Stimulated activated effector memory CD8-positive, alpha-beta T cell treated with anti-CD3 and anti-CD28 coated beads, Interleukin-12 subunit alpha, Interleukin-12 subunit beta, amount 100 ng/mL, for 72 hours (primary cell): ENCODE measurements at regions not wholly inside any gene's neighbourhood (a gene's known extent, or its start where the extent isn't known, plus 50 kb on each side); places are given as distances from the start of the nearest gene placed in this dataset.

Experiments used
- ATAC-seq: fragments of 150-1000 bp; cut with Tn5 transposase; 2 replicates; pipeline ENCODE4 v1.10.0; 2021
- DNase-seq, 2 donors: peaks; one replicate each; pipeline ENCODE4 v3.0.0; 2021 to 2022; ENCODE audit warnings: low spot score in 2 of 2
- H3K27ac Mint-ChIP-seq: one replicate; pipeline ENCODE4 v1.8.0; 2022; ENCODE audit warnings: mild to moderate bottlenecking, mixed read lengths
- H3K36me3 Mint-ChIP-seq: one replicate; pipeline ENCODE4 v1.8.0; 2022; ENCODE audit warnings: mild to moderate bottlenecking, mixed read lengths
- H3K4me1 Mint-ChIP-seq: one replicate; pipeline ENCODE4 v1.8.0; 2022; ENCODE audit warnings: mixed read lengths
- H3K4me3 Mint-ChIP-seq: one replicate; pipeline ENCODE4 v1.8.0; 2022; ENCODE audit warnings: mild to moderate bottlenecking, mixed read lengths
- H3K9me3 Mint-ChIP-seq: one replicate; pipeline ENCODE4 v1.8.0; 2022; ENCODE audit warnings: mixed read lengths

DNA sequence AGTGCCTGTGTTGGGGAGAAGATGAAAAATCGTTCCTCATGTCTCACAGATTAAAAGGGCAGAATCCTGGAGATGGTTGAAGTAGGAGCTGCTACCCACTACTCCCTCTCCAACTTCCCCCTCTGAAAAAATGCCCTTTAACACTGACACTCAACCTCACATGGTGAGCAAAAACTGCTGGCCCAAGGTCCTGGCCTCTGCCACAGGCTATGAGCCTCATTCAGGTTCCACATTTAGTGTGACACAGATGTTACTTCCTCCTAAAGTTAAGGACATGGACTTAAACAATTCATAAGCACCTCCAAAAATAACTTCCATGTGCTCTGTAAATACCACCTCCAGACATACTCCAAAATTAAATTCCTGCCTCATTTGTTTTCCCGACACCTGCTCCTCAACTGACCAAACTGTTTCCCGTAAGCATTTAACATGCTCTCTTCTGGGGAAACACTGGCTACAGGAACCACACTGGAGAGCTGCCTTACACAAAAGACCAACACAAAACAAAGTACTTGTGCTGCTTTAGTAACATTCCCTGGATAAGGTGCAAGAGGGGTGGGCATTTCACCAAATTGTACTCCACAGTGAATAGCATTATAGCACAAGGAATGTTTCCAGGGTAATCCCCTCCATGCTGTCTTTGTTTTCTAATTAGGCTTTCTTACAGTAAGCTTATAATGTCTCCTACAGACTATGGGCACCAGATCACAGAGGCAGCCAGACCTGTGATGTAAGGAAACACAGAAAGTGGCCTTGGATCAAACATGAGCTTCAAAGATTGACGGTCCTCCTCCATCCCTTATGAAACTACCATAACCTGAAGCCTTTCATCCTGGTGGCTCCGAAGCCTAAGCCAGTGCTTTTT lies 57.0 kb downstream of the PHLDA1 start:
- Mint-ChIP-seq H3K4me1 (peaks cover 57% of the 10 kb centered on the region), H3K36me3 (no peaks in the 10 kb centered on the region), H3K27ac (no peak overlapping the region), H3K4me3 (no peak overlapping the region), H3K9me3 (no peaks in the 10 kb centered on the region)
- DNase-seq (no peak), ATAC-seq (no peak)

GRCh38 chr12:75971253-75971652 lies 60.3 kb downstream of the PHLDA1 start:
- Mint-ChIP-seq H3K4me1 (peaks cover 34% of the 10 kb centered on the region), H3K4me3 (no peak overlapping the region), H3K36me3 (no peaks in the 10 kb centered on the region), H3K9me3 (no peaks in the 10 kb centered on the region), H3K27ac (no peak overlapping the region)
- ATAC-seq, result peak; percentile 26
- no peak for DNase-seq

- Mint-ChIP-seq H3K27ac (peak overlapping the region; percentile 33), H3K9me3 (no peaks in the 10 kb centered on the region), H3K4me1 (peaks cover 37% of the 10 kb centered on the region), H3K36me3 (no peaks in the 10 kb centered on the region), H3K4me3 (no peak overlapping the region)
- no peak for DNase-seq
- no peak for ATAC-seq
Observed at GRCh38 chr12:75970310-75970709, 61.3 kb downstream of the PHLDA1 start.

DNA sequence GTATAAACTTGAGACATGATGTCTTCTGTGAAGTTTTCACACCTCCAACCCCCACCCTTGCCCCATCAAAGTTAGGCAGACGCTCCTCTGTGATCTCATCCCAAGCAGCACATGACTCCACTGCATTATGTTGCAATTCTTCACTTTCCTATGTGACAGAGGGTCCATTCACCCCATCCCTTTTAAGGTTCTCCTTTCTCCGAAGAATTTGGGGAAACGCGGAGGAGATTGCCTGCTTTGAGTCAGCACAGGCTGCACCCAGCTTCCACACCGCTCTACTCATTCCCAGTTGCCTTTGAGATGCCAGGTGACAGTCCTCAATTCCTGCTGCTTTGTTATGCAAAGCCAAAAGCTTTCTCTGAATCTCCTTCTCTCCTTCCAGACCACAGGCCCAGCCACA lies 61.8 kb downstream of the PHLDA1 start:
- no peak overlapping the region for H3K4me3 Mint-ChIP-seq
- H3K4me1 Mint-ChIP-seq, result peaks cover 40% of the 10 kb centered on the region
- DNase-seq (no peak), ATAC-seq (no peak)
- H3K27ac Mint-ChIP-seq, result peak overlapping the region; percentile 33
- H3K36me3 Mint-ChIP-seq, result no peaks in the 10 kb centered on the region
- H3K9me3 Mint-ChIP-seq, result no peaks in the 10 kb centered on the region

DNA sequence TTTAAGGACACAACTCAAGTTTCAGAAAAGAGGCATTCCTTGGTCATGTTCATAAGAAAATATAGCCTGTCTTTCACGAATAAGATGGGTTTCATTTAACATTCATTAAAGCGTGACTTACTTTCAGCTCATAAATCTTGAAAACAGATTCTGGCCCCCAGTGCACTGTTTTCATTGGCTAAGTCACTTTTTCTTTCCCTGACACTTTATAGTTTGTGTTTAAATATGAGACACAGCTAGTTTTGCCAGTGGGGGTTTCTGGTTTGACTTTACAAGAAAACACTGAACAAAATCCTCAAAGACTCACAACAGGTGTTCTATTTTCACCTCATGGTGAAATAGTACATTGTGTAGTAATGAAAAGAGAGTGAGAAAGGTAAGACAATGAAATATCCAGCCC lies 65.9 kb downstream of the PHLDA1 start:
- DNase-seq (no peak), ATAC-seq (no peak)
- peak overlapping the region; percentile 56 for H3K27ac Mint-ChIP-seq
- no peak overlapping the region for H3K4me3 Mint-ChIP-seq
- no peaks in the 10 kb centered on the region for H3K9me3 Mint-ChIP-seq
- peaks cover 46% of the 10 kb centered on the region for H3K4me1 Mint-ChIP-seq
- H3K36me3 Mint-ChIP-seq, result no peaks in the 10 kb centered on the region

GRCh38 chr12:75964150-75964549 lies 67.4 kb downstream of the PHLDA1 start:
- H3K4me1 Mint-ChIP-seq, result peaks cover 43% of the 10 kb centered on the region
- H3K36me3 Mint-ChIP-seq, result no peaks in the 10 kb centered on the region
- H3K4me3 Mint-ChIP-seq, result no peak overlapping the region
- ATAC-seq, result peak; percentile 40
- peak overlapping the region; percentile 12 for H3K27ac Mint-ChIP-seq
- H3K9me3 Mint-ChIP-seq, result no peaks in the 10 kb centered on the region
- no peak for DNase-seq

- ATAC-seq (no peak), DNase-seq (no peak)
- Mint-ChIP-seq H3K36me3 (no peaks in the 10 kb centered on the region), H3K9me3 (no peaks in the 10 kb centered on the region), H3K27ac (no peak overlapping the region), H3K4me1 (peaks cover 48% of the 10 kb centered on the region), H3K4me3 (no peak overlapping the region)
Observed at GRCh38 chr12:75961878-75962277, 69.7 kb downstream of the PHLDA1 start.

DNA sequence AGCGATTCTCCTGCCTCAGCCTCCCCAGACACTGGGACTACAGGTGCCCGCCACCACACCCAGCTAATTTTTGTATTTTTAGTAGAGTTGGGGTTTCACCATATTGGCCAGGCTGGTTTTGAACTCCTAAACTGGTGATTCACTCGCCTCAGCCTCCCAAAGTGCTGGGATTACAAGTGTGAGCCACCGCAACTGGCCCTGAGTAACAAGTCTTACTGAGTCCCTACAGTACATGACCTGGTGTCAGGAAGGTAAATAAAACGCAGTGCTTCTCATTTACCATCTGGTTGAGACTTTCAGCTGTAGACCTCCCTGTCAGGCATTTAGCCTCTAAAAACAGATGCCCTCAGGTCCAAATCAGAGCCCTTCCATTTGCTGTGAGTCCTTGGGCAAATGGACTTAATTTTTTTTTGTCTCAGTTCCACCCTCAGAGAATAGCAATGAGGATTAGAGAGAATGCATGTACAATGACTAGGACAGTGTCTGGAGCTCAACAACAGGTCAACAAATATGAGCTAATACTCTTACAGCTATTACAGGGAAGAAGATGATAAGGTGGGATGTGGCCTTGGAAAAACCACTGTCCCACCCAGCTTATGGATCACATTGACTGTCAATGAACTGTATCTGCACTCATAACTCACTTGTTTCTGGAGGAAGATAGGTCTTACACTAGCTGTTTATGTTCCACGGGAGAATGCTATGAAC lies 70.5 kb downstream of the PHLDA1 start:
- Mint-ChIP-seq H3K9me3 (no peaks in the 10 kb centered on the region), H3K4me3 (no peak overlapping the region), H3K36me3 (no peaks in the 10 kb centered on the region), H3K4me1 (peaks cover 45% of the 10 kb centered on the region), H3K27ac (no peak overlapping the region)
- DNase-seq (no peak), ATAC-seq (no peak)

- DNase-seq (no peak), ATAC-seq (no peak)
- Mint-ChIP-seq H3K4me1 (peaks cover 38% of the 10 kb centered on the region), H3K4me3 (no peak overlapping the region), H3K9me3 (no peaks in the 10 kb centered on the region), H3K36me3 (no peaks in the 10 kb centered on the region), H3K27ac (no peak overlapping the region)
Observed at GRCh38 chr12:75960086-75960910, 71.3 kb downstream of the PHLDA1 start.

- Mint-ChIP-seq H3K27ac (peak overlapping the region; percentile 74), H3K36me3 (no peaks in the 10 kb centered on the region), H3K4me1 (peaks cover 33% of the 10 kb centered on the region), H3K9me3 (no peaks in the 10 kb centered on the region), H3K4me3 (no peak overlapping the region)
- ATAC-seq (no peak), DNase-seq (no peak)
Observed at GRCh38 chr12:75959506-75959905, 72.1 kb downstream of the PHLDA1 start.

DNA sequence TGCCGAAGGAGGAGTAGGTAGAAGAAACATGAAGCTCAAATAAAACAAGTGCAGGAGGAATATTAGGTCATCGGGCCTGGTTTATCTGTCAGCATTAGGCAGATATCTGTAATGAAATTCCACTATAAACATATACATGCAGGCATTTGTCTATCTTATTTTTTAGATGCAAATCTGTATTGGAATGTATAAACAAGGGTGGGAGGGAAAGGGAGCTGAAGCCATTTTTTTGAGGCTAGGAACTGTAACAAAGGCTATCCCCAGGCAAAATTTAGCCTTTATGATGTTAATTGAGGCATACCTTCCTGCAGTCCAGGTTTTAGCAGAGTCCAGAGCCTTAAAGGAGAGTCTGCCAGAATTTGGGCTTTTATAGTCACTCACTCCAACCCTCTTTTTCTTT lies 72.5 kb downstream of the PHLDA1 start:
- DNase-seq, result no peak
- H3K9me3 Mint-ChIP-seq, result no peaks in the 10 kb centered on the region
- no peaks in the 10 kb centered on the region for H3K36me3 Mint-ChIP-seq
- peaks cover 33% of the 10 kb centered on the region for H3K4me1 Mint-ChIP-seq
- H3K27ac Mint-ChIP-seq, result peak overlapping the region; percentile 74
- no peak for ATAC-seq
- H3K4me3 Mint-ChIP-seq, result no peak overlapping the region

- Mint-ChIP-seq H3K4me3 (no peak overlapping the region), H3K4me1 (peaks cover 32% of the 10 kb centered on the region), H3K36me3 (no peaks in the 10 kb centered on the region), H3K9me3 (no peaks in the 10 kb centered on the region), H3K27ac (no peak overlapping the region)
- DNase-seq (no peak), ATAC-seq (no peak)
Observed at GRCh38 chr12:75955251-75955650, 76.3 kb downstream of the PHLDA1 start.

DNA sequence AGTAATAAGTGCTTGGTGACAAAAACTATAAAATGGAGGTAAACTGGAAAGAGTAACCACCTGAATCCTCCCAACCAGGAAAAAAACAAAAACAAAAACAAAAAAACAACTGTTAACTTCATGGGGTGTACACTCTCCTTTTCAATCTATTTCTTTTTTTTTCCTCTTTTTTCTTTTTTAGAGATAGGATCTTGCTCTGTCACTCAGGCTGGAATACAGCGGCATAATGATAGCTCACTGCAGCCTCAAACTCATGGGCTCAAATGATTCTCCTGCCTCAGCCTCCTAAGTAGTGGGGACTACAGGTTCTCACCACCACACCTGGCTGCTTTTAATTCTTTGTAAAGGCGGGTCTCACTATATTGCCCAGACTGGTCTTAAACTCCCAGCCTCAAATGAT lies 76.8 kb downstream of the PHLDA1 start:
- no peak for ATAC-seq
- Mint-ChIP-seq H3K4me3 (no peak overlapping the region), H3K9me3 (no peaks in the 10 kb centered on the region), H3K27ac (peak overlapping the region; percentile 58), H3K4me1 (peaks cover 27% of the 10 kb centered on the region), H3K36me3 (no peaks in the 10 kb centered on the region)
- DNase-seq, result no peak

DNA sequence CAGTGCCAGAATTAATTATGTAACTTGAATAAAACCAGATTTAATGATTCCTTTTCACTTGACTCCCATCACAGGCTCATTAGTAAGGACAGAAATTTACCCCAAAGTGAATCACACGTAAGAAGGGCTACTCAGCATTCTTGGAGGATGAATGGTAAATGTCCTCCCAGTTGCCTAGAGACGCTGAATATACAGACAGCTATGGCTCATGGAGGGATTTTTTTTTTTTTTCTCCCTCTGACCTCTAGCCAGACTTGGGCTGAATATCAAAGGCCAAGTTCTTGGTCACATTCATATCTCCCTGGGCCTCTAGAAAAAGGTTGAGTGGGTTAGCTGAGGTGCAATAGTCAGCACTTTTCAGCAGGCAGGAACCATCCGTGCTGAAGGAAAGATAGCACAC lies 77.5 kb downstream of the PHLDA1 start:
- H3K4me3 Mint-ChIP-seq, result no peak overlapping the region
- ATAC-seq, result peak; percentile 98
- peaks cover 20% of the 10 kb centered on the region for H3K4me1 Mint-ChIP-seq

DNA sequence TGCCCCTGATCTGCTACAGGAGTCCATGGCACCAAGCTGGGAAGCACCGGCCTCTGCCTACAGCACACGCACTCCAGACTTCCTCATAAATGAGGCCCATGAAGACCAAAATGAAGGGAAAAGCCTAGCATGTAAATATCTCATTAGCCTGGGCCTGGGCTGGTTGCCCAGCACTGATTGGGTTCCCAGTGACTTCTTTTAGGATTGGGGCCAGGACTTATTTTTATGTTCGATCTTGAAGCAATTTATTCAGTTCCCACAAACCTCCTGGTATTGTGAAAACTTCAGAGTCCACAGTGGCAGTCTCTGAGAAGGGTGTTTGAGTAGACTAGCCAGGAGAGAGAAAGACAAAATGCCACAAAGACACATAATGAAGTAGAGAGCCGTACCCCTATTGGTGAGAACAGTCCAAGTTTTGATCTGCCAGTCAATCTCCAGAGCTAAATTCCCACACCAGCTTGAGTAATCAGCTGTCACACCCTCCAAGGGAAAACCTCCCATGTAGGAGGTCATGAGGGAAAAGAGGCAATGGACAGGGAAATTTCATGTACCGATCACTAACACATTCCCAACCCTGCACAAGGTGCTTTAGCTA lies 78.2 kb downstream of the PHLDA1 start:
- Mint-ChIP-seq H3K4me3 (no peak overlapping the region), H3K27ac (peak overlapping the region; percentile 58), H3K9me3 (no peaks in the 10 kb centered on the region), H3K4me1 (peaks cover 14% of the 10 kb centered on the region), H3K36me3 (no peaks in the 10 kb centered on the region)
- DNase-seq (no peak), ATAC-seq (no peak)

More for the DNA sequence above, 77.5 kb downstream of the PHLDA1 start:
- H3K9me3 Mint-ChIP-seq, result no peaks in the 10 kb centered on the region
- peak overlapping the region; percentile 58 for H3K27ac Mint-ChIP-seq
- no peak for DNase-seq
- no peaks in the 10 kb centered on the region for H3K36me3 Mint-ChIP-seq
